ENCODE measurements at regions not wholly inside any gene's neighbourhood (a gene's known extent, or its start where the extent isn't known, plus 50 kb on each side); places are given as distances from the start of the nearest gene placed in this dataset.
A peak's percentile ranks its signal among the peaks of the same experiment; 100 is the strongest.

DNA sequence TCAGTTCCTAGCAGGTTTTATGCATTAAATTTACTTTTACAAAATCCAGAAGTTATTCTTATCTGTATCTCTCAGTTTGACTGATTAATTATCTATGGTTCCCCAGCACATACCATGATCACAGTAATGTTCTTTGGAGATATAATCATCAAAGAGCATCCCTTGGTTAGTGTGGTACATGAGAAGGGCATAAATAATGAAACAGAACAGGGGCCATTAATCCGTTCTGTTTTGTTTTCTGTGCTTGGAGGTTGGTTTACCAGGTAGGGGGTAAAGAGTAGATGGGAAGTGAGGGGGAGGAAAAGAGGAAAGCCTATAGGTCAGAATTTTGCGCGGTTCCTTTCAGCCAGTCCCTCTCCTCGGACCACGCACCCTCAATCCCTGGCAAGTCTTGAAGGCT lies 718.7 kb upstream of the TENM3 start:
- Histone ChIP-seq H3K9me3 (no peaks in the 10 kb centered on the region), H3K36me3 (no peaks in the 10 kb centered on the region), H3K4me3 (no peak overlapping the region), H3K27ac (no peak overlapping the region), H3K27me3 (no peaks in the 10 kb centered on the region), H3K4me1 (no peaks in the 10 kb centered on the region)
- intact Hi-C loops (cut with DNase I), result no loop called here
- TF ChIP-seq POLR2A (IDR thresholded peaks at IDR 0.05), result no peak
- TF ChIP-seq, protein P1, sequence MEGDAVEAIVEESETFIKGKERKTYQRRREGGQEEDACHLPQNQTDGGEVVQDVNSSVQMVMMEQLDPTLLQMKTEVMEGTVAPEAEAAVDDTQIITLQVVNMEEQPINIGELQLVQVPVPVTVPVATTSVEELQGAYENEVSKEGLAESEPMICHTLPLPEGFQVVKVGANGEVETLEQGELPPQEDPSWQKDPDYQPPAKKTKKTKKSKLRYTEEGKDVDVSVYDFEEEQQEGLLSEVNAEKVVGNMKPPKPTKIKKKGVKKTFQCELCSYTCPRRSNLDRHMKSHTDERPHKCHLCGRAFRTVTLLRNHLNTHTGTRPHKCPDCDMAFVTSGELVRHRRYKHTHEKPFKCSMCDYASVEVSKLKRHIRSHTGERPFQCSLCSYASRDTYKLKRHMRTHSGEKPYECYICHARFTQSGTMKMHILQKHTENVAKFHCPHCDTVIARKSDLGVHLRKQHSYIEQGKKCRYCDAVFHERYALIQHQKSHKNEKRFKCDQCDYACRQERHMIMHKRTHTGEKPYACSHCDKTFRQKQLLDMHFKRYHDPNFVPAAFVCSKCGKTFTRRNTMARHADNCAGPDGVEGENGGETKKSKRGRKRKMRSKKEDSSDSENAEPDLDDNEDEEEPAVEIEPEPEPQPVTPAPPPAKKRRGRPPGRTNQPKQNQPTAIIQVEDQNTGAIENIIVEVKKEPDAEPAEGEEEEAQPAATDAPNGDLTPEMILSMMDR (IDR thresholded peaks at IDR 0.05), result no peak
- TF ChIP-seq POLR2AphosphoS5 (IDR thresholded peaks at IDR 0.05; ENCODE audit: insufficient read depth in 1 of 2, low read depth in 1 of 2), result no peak
- DNase-seq (ENCODE audit: extremely low spot score in 2 of 2), result no peak

DNA sequence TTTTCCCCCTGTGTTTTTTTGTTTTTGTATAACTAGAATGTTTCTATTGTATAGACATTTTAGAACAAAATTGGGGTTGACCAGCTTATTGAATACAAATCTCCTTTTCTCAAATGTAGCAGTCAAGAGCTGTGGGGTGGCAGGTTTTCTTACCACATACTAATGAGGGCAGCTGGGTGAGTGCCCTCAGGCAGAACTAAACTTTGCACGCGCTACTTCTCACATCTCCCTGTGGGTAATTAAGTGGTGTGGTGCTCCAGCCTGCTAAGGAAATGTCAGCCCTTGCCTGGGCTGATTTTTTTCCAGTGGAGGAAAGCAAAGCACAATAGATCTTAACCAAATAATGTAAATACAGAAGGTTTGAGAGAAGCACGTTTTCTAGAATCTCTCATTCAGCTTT lies 717.6 kb upstream of the TENM3 start:
- TF ChIP-seq POLR2A (IDR thresholded peaks at IDR 0.05) (no peak), POLR2AphosphoS5 (IDR thresholded peaks at IDR 0.05; ENCODE audit: insufficient read depth in 1 of 2, low read depth in 1 of 2) (no peak)
- TF ChIP-seq, protein P1 (IDR thresholded peaks at IDR 0.05), result no peak
- H3K36me3 ChIP-seq, result no peaks in the 10 kb centered on the region
- H3K4me1 ChIP-seq, result no peaks in the 10 kb centered on the region
- intact Hi-C loops (cut with DNase I), result no loop called here
- H3K4me3 ChIP-seq, result no peak overlapping the region
- no peaks in the 10 kb centered on the region for H3K9me3 ChIP-seq
- DNase-seq (ENCODE audit: extremely low spot score in 2 of 2), result no peak
- no peaks in the 10 kb centered on the region for H3K27me3 ChIP-seq
- no peak overlapping the region for H3K27ac ChIP-seq

- DNase-seq (ENCODE audit: extremely low spot score in 2 of 2), result no peak
- no peaks in the 10 kb centered on the region for H3K36me3 ChIP-seq
- intact Hi-C loops (cut with DNase I), result no loop called here
Measured at GRCh38 chr4:181528570-181529184, 714.5 kb upstream of the TENM3 start.

GRCh38 chr4:181529537-181529936 lies 713.7 kb upstream of the TENM3 start:
- Histone ChIP-seq H3K4me3 (no peak overlapping the region), H3K27me3 (no peaks in the 10 kb centered on the region), H3K4me1 (no peaks in the 10 kb centered on the region), H3K9me3 (no peaks in the 10 kb centered on the region), H3K27ac (no peak overlapping the region), H3K36me3 (no peaks in the 10 kb centered on the region)
- intact Hi-C loops (cut with DNase I), result no loop called here
- TF ChIP-seq POLR2A (IDR thresholded peaks at IDR 0.05) (no peak), POLR2AphosphoS5 (IDR thresholded peaks at IDR 0.05; ENCODE audit: insufficient read depth in 1 of 2, low read depth in 1 of 2) (no peak)
- TF ChIP-seq, protein P1 (IDR thresholded peaks at IDR 0.05), result no peak
- no peak for DNase-seq (ENCODE audit: extremely low spot score in 2 of 2)

More at GRCh38 chr4:181528570-181529184, 714.5 kb upstream of the TENM3 start:
- Histone ChIP-seq H3K4me1 (no peaks in the 10 kb centered on the region), H3K27me3 (no peaks in the 10 kb centered on the region), H3K4me3 (no peak overlapping the region), H3K27ac (no peak overlapping the region), H3K9me3 (no peaks in the 10 kb centered on the region)
- no peak for TF ChIP-seq POLR2A (IDR thresholded peaks at IDR 0.05)
- TF ChIP-seq, protein P1 (IDR thresholded peaks at IDR 0.05), result peak; percentile 3 to 39 (median 19)
- TF ChIP-seq POLR2AphosphoS5 (IDR thresholded peaks at IDR 0.05; ENCODE audit: insufficient read depth in 1 of 2, low read depth in 1 of 2), result no peak

- DNase-seq (ENCODE audit: extremely low spot score in 2 of 2), result no peak
- TF ChIP-seq POLR2A (IDR thresholded peaks at IDR 0.05) (no peak), POLR2AphosphoS5 (IDR thresholded peaks at IDR 0.05; ENCODE audit: insufficient read depth in 1 of 2, low read depth in 1 of 2) (no peak)
- TF ChIP-seq, protein P1 (IDR thresholded peaks at IDR 0.05), result no peak
Measured at GRCh38 chr4:181536196-181536746, 706.9 kb upstream of the TENM3 start.

More at GRCh38 chr4:181536196-181536746, 706.9 kb upstream of the TENM3 start:
- H3K9me3 ChIP-seq, result no peaks in the 10 kb centered on the region
- H3K27ac ChIP-seq, result no peak overlapping the region
- H3K36me3 ChIP-seq, result no peaks in the 10 kb centered on the region
- no peak overlapping the region for H3K4me3 ChIP-seq
- no peaks in the 10 kb centered on the region for H3K4me1 ChIP-seq
- no peaks in the 10 kb centered on the region for H3K27me3 ChIP-seq
- intact Hi-C loops (cut with DNase I), result no loop called here

Measured in vagina (tissue), 2 donors.